ENCODE measurements at regions not wholly inside any gene's neighbourhood (a gene's known extent, or its start where the extent isn't known, plus 50 kb on each side); places are given as distances from the start of the nearest gene placed in this dataset.

DNA sequence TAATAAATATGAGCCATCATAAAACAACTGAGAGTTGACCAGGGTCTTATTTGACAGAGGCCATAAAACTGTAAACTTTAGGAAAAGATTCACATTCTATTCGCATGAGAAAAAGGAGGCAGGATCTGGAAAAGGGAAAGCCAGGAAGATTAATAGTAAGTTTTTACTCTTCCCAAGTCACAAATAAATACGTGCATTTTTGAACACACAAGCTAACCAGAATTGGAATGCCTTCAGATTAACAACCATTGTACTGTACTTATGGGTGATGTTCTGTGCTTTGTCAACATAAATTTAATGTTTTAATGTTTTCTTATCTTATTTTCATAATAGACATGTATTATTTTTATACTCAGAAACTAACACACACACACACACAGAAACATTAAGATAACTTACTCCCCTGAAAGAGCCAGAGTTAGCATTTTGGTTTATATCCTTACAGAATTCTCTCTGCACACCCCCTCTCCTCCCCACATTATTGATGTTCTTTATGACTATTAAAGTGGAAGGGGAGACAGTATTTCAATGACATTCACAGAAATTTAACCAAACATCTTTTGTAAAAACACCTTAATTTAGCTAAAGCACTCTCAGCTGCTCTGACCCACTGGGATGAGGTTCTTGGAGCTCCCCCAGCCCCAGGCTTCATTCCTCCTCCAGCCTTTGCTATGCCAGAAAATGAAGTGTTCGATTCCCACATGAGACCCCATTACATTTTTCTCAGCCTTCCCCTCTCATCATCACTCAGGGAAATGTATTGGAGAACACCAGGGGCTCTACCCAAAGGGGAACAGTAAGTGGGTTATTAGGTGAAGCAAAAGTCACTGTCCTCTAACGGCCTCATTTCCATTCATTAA is 155.5 kb downstream of the ESM1 start:
- no peaks in the 10 kb centered on the region for H3K36me3 ChIP-seq (ENCODE audit: control insufficient read depth, insufficient read depth, low read length)
- H2AFZ ChIP-seq, result no peak overlapping the region
- TF ChIP-seq CTCF (IDR thresholded peaks at IDR 0.05), result no peak
- no peak overlapping the region for H3K9ac ChIP-seq
- H3K27ac ChIP-seq, result no peak overlapping the region
- H3K4me1 ChIP-seq, result no peaks in the 10 kb centered on the region
- no peaks in the 10 kb centered on the region for H3K27me3 ChIP-seq (ENCODE audit: control insufficient read depth, insufficient read depth, low read length)
- H3K4me3 ChIP-seq (ENCODE audit: low read depth, low read length), result no peak overlapping the region
- H3K9me3 ChIP-seq (ENCODE audit: control insufficient read depth, low read length), result no peaks in the 10 kb centered on the region
- no peak overlapping the region for H3K4me2 ChIP-seq (ENCODE audit: low read length)
- H3K79me2 ChIP-seq, result no peaks in the 10 kb centered on the region

GRCh38 chr5:54829102-54829501 is 156.3 kb downstream of the ESM1 start:
- Histone ChIP-seq H3K4me1 (no peaks in the 10 kb centered on the region), H2AFZ (no peak overlapping the region), H3K4me3 (ENCODE audit: low read depth, low read length) (no peak overlapping the region), H3K79me2 (no peaks in the 10 kb centered on the region), H3K9me3 (ENCODE audit: control insufficient read depth, low read length) (no peaks in the 10 kb centered on the region), H3K27me3 (ENCODE audit: control insufficient read depth, insufficient read depth, low read length) (no peaks in the 10 kb centered on the region), H3K27ac (no peak overlapping the region), H3K4me2 (ENCODE audit: low read length) (no peak overlapping the region), H3K9ac (no peak overlapping the region), H3K36me3 (ENCODE audit: control insufficient read depth, insufficient read depth, low read length) (no peaks in the 10 kb centered on the region)
- no peak for TF ChIP-seq CTCF (IDR thresholded peaks at IDR 0.05)

DNA sequence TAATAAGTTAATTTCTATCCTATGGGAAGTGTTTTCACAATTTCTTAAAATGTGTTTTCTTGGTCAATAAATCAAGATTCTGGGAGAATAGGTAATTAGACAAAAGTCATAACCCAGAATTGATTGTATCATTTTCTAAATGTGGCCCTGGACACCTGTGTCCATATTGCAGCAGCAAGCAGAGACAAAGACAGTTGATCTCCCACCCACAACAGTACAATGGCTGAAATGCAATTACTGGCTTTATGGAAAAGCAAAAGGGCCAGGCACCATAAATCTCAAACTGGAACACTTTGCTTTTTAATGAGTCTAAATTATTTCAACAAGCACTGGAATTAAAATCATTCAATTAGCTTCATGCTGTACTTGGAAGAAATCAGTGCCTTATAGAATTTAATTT is 157.2 kb downstream of the ESM1 start:
- Histone ChIP-seq H3K9me3 (ENCODE audit: control insufficient read depth, low read length) (no peaks in the 10 kb centered on the region), H2AFZ (no peak overlapping the region), H3K4me2 (ENCODE audit: low read length) (no peak overlapping the region), H3K4me1 (no peaks in the 10 kb centered on the region), H3K9ac (no peak overlapping the region), H3K79me2 (no peaks in the 10 kb centered on the region), H3K36me3 (ENCODE audit: control insufficient read depth, insufficient read depth, low read length) (no peaks in the 10 kb centered on the region), H3K4me3 (ENCODE audit: low read depth, low read length) (no peak overlapping the region), H3K27me3 (ENCODE audit: control insufficient read depth, insufficient read depth, low read length) (no peaks in the 10 kb centered on the region), H3K27ac (no peak overlapping the region)
- no peak for TF ChIP-seq CTCF (IDR thresholded peaks at IDR 0.05)

- no peak overlapping the region for H3K9ac ChIP-seq
- H3K27me3 ChIP-seq (ENCODE audit: control insufficient read depth, insufficient read depth, low read length), result no peaks in the 10 kb centered on the region
- H3K9me3 ChIP-seq (ENCODE audit: control insufficient read depth, low read length), result no peaks in the 10 kb centered on the region
- H3K4me2 ChIP-seq (ENCODE audit: low read length), result no peak overlapping the region
- H3K27ac ChIP-seq, result no peak overlapping the region
- H3K4me1 ChIP-seq, result no peaks in the 10 kb centered on the region
- no peak overlapping the region for H3K4me3 ChIP-seq (ENCODE audit: low read depth, low read length)
- H3K36me3 ChIP-seq (ENCODE audit: control insufficient read depth, insufficient read depth, low read length), result no peaks in the 10 kb centered on the region
- TF ChIP-seq CTCF (IDR thresholded peaks at IDR 0.05), result no peak
- no peak overlapping the region for H2AFZ ChIP-seq
- H3K79me2 ChIP-seq, result no peaks in the 10 kb centered on the region
Observed at GRCh38 chr5:54825005-54825404, 160.4 kb downstream of the ESM1 start.

GRCh38 chr5:54823006-54823405 is 162.4 kb downstream of the ESM1 start:
- H3K79me2 ChIP-seq, result no peaks in the 10 kb centered on the region
- H3K9ac ChIP-seq, result no peak overlapping the region
- H3K4me1 ChIP-seq, result no peaks in the 10 kb centered on the region
- H3K27ac ChIP-seq, result no peak overlapping the region
- no peak overlapping the region for H3K4me3 ChIP-seq (ENCODE audit: low read depth, low read length)
- no peak overlapping the region for H3K4me2 ChIP-seq (ENCODE audit: low read length)
- H3K36me3 ChIP-seq (ENCODE audit: control insufficient read depth, insufficient read depth, low read length), result no peaks in the 10 kb centered on the region
- H2AFZ ChIP-seq, result no peak overlapping the region
- no peaks in the 10 kb centered on the region for H3K9me3 ChIP-seq (ENCODE audit: control insufficient read depth, low read length)
- H3K27me3 ChIP-seq (ENCODE audit: control insufficient read depth, insufficient read depth, low read length), result no peaks in the 10 kb centered on the region
- no peak for TF ChIP-seq CTCF (IDR thresholded peaks at IDR 0.05)
